GM10248 (cell line): ENCODE measurements at regions not wholly inside any gene's neighbourhood (a gene's known extent, or its start where the extent isn't known, plus 50 kb on each side); places are given as distances from the start of the nearest gene placed in this dataset.

Experiments
- CTCF ChIA-PET: fragments of 300-600 bp; sonication (Branson Sonifier 250); formaldehyde crosslinking; extraction: SDS; loops from one replicate; lab custom pipeline; 2021; ENCODE audit warnings: antibody characterized with exemption; lab: Yijun Ruan, JAX
- POLR2A ChIA-PET: fragments of 350-650 bp; sonication (Branson Sonifier 250); formaldehyde crosslinking; extraction: SDS; loops from one replicate; lab custom pipeline; 2020; ENCODE audit warnings: antibody characterized with exemption; lab: Yijun Ruan, JAX
- DNase-seq: peaks from one replicate; pipeline ENCODE4 v3.0.0; 2012; ENCODE audit errors: extremely low spot score
- CTCF ChIP-seq: IDR thresholded peaks from 2 replicates; pipeline ENCODE4 v1.5.1; 2012; ENCODE audit warnings: mild to moderate bottlenecking, low read depth; ENCODE audit errors: extremely low read depth, missing control alignments, control extremely low read depth

- ChIA-PET POLR2A (no interaction called here), CTCF (no interaction called here)
Observed at GRCh38 chr22:35198738-35199137, 58.6 kb upstream of the HMGXB4 start.

GRCh38 chr22:35202376-35202775 lies 54.9 kb upstream of the HMGXB4 start:
- CTCF ChIA-PET: interaction anchor here (4.9 kb wide), 1 partner anchor 29 kb away, joined by 17 read pairs; no protein-coding TSS in a partner anchor
- no peak for TF ChIP-seq CTCF
- POLR2A ChIA-PET: no interaction called here
- no peak for DNase-seq

More at GRCh38 chr22:35198738-35199137, 58.6 kb upstream of the HMGXB4 start:
- no peak for TF ChIP-seq CTCF
- DNase-seq: no peak

GRCh38 chr22:35203583-35203982 lies 53.7 kb upstream of the HMGXB4 start:
- no peak for DNase-seq
- CTCF ChIA-PET: interaction anchor here (4.9 kb wide), 1 partner anchor 28 kb away, joined by 17 read pairs; no protein-coding TSS in a partner anchor
- POLR2A ChIA-PET: no interaction called here
- no peak for TF ChIP-seq CTCF

GRCh38 chr22:35204807-35205775 lies 52.2 kb upstream of the HMGXB4 start:
- CTCF ChIA-PET: interaction anchor here (0.7 to 4.9 kb wide), 5 partner anchors 9 to 1903 kb away, joined by 3 to 17 read pairs (median 3); no protein-coding TSS in a partner anchor
- no peak for TF ChIP-seq CTCF
- no peak for DNase-seq
- POLR2A ChIA-PET: no interaction called here

GRCh38 chr22:35205961-35206360 lies 51.3 kb upstream of the HMGXB4 start:
- POLR2A ChIA-PET: no interaction called here
- no peak for DNase-seq
- TF ChIP-seq CTCF: no peak
- CTCF ChIA-PET: interaction anchor here (0.7 to 4.9 kb wide), 6 partner anchors 10 to 1904 kb away, joined by 3 to 17 read pairs (median 3); no protein-coding TSS in a partner anchor

GRCh38 chr22:35206889-35207288 lies 50.4 kb upstream of the HMGXB4 start:
- TF ChIP-seq CTCF: no peak
- ChIA-PET POLR2A (no interaction called here), CTCF (interaction anchor here (0.9 to 2.5 kb wide), 3 partner anchors 10 to 1905 kb away, joined by 3 to 6 read pairs (median 3); no protein-coding TSS in a partner anchor)
- DNase-seq: no peak
